Right ventricle myocardium inferior (tissue), 1 donor: ENCODE measurements at regions not wholly inside any gene's neighbourhood (a gene's known extent, or its start where the extent isn't known, plus 50 kb on each side); places are given as distances from the start of the nearest gene placed in this dataset.
"Not testable (repeated sequence)": the region's sequence is repeated elsewhere in the genome, so short reads cannot be mapped to it uniquely, and the experiment has no call there.

Experiments
- ATAC-seq: fragments of 200-7000 bp; cut with Tn5 transposase; one replicate; pipeline ENCODE4 v1.9.1; 2020; ENCODE audit warnings: mild to moderate bottlenecking, moderate library complexity
- DNase-seq: peaks from one replicate; pipeline ENCODE4 v3.0.0; 2021; ENCODE audit errors: missing footprints
- intact Hi-C: fragments of 100-400 bp; cut with DNase I; formaldehyde crosslinking; loops from one replicate; pipeline ENCODE4 v1.11.0; 2022
- donor health status: DM: no; HTN: yes; CAD: no; lungs with severe emphysema.

DNA sequence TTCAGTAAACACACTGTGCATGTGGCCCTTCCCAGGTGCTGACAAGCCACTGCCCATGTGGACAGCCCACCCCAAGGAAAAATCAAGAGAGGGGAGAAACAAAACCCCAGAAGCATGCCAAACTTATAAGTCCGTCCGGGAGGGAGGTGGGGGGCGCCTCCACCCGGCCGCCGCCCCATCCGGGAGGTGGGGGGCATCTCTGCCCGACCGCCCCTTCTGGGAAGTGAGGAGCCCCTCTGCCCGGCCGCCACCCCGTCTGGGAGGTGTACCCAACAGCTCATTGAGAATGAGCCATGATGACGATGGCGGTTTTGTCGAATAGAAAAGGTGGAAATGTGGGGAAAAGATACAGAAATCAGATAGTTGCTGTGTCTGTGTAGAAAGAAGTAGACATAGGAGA is 53.8 kb upstream of the C2CD4B start:
- intact Hi-C loops, result no loop called here
- ATAC-seq, result no peak

GRCh38 chr15:62219799-62220198 is 54.7 kb upstream of the C2CD4B start:
- ATAC-seq, result no peak
- intact Hi-C loops, result no loop called here

More for the DNA sequence above, 53.8 kb upstream of the C2CD4B start:
- no peak for DNase-seq

GRCh38 chr15:62223020-62223419 is 57.9 kb upstream of the C2CD4B start:
- intact Hi-C loops, result no loop called here
- DNase-seq (no peak), ATAC-seq (no peak)

More at GRCh38 chr15:62219799-62220198, 54.7 kb upstream of the C2CD4B start:
- no peak for DNase-seq

GRCh38 chr15:62228604-62229003 is 63.5 kb upstream of the C2CD4B start:
- DNase-seq (no peak), ATAC-seq (no peak)
- intact Hi-C loops, result no loop called here

DNA sequence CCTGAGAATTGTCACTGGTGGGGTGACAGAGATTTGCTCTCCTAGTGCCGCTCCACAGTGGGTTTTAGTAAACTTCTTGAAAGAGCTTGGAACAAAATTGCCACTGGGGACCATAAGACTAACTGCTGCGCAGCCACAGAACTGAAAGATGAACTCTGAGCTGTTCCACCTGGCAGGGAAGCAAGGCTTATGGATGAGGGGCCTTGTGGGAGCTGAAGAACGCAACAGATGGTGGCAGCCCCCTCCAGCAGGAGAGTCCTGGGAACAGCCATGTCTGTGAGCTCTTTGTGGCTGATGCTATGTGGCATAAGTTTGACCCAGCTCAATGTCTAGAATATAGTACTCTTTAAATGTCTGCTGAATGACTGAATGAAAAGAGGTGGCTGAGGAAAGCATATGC is 66.8 kb upstream of the C2CD4B start:
- ATAC-seq, result no peak
- DNase-seq, result no peak

GRCh38 chr15:62240121-62241096 is 75.3 kb upstream of the C2CD4B start:
- intact Hi-C loops, result no loop called here

More for the DNA sequence above, 66.8 kb upstream of the C2CD4B start:
- intact Hi-C loops, result no loop called here

DNA sequence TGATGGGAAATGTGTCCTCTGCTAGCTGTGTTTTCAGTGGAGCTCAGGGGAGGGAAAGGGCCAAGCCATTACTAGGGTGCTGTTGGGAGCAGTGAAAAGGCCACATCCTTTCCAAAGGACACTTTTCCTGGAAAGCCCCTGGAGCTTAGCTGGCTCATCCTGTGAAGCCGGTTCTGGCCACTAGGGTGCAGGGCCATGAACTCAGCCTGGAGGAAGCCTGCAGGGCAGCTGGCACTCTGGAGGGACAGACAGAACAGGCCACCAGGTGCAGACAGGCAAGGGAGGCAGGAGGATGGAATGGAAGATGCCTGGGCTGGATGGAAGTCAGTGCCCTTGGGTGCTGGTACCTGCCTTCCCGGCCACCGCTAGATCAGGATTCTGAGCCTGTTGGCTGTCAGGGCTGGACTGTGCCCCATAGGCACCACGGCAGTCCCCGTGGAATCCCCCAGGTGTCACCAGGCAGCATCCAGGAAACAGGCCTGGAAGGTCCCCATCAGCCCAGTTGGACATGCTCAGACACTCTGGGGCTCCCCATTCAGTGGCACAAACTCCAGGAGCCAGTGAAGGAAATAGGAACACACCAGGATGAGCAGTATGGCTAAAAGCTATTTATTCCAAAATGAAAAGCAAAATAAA is 76.2 kb upstream of the C2CD4B start:
- intact Hi-C loops, result no loop called here

More at GRCh38 chr15:62240121-62241096, 75.3 kb upstream of the C2CD4B start:
- ATAC-seq, result no peak
- no peak for DNase-seq

GRCh38 chr15:62242999-62243398 is 77.9 kb upstream of the C2CD4B start:
- intact Hi-C loops, result no loop called here
- no peak for ATAC-seq

More for the DNA sequence above, 76.2 kb upstream of the C2CD4B start:
- no peak for DNase-seq
- no peak for ATAC-seq

GRCh38 chr15:62244762-62245161 is 79.7 kb upstream of the C2CD4B start:
- intact Hi-C loops, result no loop called here
- DNase-seq, result no peak
- ATAC-seq, result no peak

More at GRCh38 chr15:62242999-62243398, 77.9 kb upstream of the C2CD4B start:
- DNase-seq, result no peak

DNA sequence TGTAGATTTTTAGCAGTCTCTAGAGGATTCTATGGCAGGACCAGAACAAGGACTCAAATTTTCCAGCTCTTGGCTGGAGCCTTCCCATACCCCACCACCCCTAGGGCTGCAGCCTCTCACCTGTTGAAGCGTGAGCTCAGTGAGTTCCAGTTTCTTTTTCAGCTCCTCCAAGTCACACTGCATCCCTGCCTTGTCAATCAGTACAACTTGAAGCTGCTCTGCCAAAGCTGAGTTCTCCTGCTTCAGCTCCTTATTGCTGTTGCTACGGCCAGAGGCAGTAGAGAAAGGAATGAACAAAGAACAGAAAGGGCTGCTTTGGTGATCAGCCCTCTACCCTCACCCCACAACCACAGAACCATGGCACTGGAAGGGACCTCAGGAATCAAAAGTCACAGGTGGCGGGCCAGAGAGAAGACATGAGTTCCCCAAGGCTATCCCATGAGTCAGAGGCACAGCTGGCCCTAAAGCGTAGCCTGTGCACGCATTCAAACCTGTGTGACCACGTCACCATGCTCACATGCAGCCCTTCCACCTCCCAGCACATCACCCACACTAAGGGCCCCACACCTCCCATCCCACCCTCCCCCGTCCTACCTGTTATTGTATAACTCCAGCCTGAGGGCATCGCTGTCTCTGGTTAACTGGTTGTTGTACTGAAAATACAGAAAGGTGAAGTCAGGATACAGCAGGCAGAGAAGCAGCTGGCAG is 83.3 kb upstream of the C2CD4B start:
- no peak for DNase-seq
- intact Hi-C loops, result no loop called here
- no peak for ATAC-seq

GRCh38 chr15:62249501-62249900 is 84.4 kb upstream of the C2CD4B start:
- intact Hi-C loops, result no loop called here
- no peak for DNase-seq
- ATAC-seq, result no peak

DNA sequence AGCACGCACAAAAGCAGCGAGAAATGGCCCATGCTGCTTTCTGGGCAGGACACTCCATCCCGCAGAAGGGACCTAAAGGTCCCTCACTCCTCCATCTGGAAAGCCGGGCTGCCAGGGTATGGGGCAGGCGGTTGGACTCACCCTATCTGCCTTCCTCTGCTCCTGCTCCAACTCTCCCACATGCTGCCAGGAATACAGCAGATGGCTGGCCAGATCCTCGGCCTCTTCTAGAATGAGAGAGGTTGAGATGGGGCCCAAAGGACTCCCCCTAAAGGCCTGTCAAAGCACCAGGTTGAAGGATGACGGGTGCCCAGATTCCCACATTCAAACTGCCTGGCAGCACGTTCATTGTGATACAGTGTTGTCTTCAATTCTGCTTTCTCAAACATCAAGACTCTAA is 85.1 kb upstream of the C2CD4B start:
- ATAC-seq (no peak), DNase-seq (no peak)
- intact Hi-C loops, result no loop called here

DNA sequence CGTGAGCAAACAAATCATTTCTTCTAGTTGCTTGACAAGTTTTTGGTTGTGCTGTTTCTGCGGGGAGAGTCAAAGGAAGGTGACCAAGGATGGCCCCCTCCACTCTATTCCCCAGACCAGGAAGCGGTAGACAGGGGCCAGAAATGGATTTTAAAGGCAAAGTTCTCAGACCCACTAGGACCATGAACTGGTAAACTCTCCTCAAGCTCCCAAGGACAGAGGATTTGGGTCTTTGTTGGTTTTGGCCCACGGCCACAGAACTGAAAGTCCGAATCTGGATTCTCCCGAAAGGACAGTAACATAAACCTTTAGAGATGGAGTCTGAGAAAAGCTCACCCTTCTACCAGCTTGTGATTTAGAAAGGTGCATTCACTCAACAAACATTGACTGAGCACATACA is 85.9 kb upstream of the C2CD4B start:
- DNase-seq (no peak), ATAC-seq (no peak)
- intact Hi-C loops, result no loop called here

GRCh38 chr15:62253294-62253693 is 88.2 kb upstream of the C2CD4B start:
- intact Hi-C loops, result no loop called here
- DNase-seq (no peak), ATAC-seq (no peak)

DNA sequence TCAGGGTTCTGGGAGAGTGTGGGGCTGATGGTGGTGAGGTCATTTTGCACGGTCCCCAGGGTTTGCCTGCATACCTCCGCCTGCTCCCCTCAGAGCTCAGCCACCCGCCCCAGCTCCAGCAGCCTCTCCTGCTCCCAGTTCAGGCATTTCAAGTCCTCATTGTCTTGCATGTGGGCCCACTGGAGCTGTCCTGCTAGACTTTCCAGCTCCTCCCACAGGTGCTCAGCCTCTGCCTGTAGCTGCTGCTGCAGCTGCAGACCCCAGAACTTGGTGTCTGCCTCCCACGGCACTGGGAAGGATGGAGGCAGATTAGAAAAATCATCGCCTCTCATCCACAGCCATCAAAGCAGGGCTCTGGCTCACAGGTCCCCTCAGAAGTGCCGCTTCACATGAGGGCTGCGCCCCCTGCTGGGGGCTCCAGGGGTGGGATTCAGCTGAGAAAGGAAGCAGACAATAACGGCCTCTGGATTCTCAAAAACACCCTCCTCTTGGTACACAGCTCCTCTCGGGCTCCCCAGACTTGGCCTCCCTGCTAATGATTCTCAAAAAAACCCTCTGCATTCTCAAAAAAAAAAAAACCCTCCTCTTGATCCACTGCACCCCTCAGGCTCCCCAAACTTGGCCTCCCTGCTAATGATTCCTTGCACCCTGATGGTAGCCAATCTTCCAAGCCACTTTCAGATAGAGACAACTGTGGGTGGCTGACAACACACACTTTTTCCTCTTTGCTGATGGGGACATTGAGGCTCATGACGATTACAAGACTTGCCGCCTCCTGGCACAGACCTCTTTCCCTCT is 89.3 kb upstream of the C2CD4B start:
- ATAC-seq, result peak; percentile 47
- intact Hi-C loops, result no loop called here
- peak; percentile 79 for DNase-seq

DNA sequence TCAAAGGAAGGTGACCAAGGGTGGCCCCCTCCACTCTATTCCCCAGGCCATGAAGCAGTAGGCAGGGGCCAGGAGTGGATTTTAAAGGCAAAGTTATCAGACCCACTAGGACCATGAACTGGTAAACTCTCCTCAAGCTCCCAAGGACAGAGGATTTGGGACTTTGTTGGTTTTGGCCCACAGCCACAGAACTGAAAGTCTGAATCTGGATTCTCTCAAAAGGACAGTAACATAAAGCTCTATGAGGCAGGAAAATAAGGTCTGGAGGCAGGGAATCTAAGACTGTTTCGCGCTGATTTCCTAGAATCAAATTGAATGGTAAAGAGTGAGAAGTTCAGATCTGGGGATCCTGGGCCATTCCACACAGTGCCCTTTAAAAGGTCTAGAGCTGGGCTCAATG is 91.3 kb upstream of the C2CD4B start:
- intact Hi-C loops, DNase-seq, ATAC-seq: not testable (repeated sequence)

DNA sequence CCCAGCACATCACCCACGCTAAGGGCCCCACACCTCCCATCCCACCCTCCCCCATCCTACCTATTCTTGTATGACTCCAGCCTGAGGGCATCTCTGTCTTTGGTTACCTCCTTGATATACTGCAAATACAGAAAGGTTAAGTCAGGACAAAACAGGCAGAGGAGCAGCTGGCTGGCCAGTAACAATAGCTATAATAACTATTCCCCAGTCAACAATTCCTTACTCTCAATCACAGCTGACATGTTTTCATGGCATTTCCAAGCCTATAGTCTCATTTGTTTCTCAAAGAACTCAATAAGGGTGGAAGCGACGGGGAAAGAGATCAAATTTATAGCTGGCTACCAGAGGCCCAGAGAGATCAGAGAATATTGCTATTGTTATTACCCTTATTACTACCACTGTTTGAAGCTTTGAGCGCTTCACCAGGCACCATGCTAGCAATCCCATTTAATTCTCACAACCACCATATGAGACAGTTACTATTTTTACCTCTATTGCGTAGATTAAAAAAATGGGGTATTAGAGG is 93.0 kb upstream of the C2CD4B start:
- ATAC-seq (no peak), DNase-seq (no peak)
- intact Hi-C loops, result no loop called here

GRCh38 chr15:62262305-62262941 is 97.3 kb upstream of the C2CD4B start:
- DNase-seq, result no peak
- intact Hi-C loops, result no loop called here
- no peak for ATAC-seq
